ENCODE measurements at regions not wholly inside any gene's neighbourhood (a gene's known extent, or its start where the extent isn't known, plus 50 kb on each side); places are given as distances from the start of the nearest gene placed in this dataset.

- FAIRE-seq (peak; percentile 14), DNase-seq (ENCODE audit: insufficient read length, low spot score) (no peak)
Measured at GRCh38 chr6:105781915-105782314, 304.2 kb upstream of the PRDM1 start.

- DNase-seq (ENCODE audit: insufficient read length, low spot score) = no peak
- peak; percentile 70 for FAIRE-seq
Measured at GRCh38 chr6:105781248-105781647, 304.9 kb upstream of the PRDM1 start.

DNA sequence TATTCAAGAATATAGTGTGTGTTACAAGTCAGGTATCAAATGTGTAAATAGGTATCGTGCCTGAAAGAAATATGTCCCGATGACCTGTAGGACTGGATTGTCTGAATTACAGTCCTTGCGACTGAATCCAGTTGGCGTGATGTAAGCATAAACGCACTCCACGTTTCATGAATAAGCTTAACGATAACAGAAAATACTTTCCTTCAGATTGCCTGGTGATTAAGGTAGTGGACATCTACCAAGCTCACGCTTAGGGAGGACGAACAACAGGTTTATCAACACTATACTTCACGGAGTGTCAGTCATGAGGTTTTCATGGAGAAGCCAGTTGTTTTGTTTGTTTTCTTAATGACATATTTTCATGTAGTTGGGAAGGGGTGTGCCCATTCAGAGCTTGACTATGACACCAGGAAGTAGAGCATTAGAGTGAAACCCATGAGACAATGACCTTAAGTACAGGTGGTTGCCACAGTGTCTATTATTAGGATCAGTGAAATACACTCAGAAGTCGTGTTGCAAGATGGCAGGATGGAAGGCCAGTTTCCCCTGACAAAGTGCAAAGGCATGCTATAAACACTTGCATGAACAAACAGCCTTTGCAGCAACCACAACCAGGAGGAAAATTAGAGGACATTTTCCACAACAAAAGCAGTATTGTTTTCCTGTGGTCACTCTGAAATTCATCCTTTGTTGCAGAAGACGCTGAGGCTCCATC, 305.8 kb upstream of the PRDM1 start:
- no peak for DNase-seq (ENCODE audit: insufficient read length, low spot score)
- FAIRE-seq = peak; percentile 63

DNA sequence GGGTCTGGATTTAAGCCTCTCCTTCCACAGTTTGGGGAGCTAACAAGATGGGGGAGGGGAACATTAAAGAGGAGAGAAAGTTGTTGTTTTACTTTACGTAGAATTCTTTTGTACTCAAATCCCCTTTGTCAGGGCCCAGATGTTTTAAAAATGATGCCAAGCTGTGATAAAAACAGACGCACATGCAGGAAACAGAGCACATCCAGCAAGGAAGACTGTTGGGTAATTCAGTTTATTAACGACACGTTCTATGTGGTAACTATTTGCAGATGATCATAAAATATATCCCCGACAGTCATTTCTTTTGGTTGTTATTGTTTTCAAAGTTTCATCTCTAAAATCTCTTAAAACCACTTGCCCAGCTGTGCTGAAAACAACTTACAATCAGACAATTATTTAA, 307.0 kb upstream of the PRDM1 start:
- DNase-seq (ENCODE audit: insufficient read length, low spot score) (no peak), FAIRE-seq (peak; percentile 69)

GRCh38 chr6:105775095-105775494, 311.0 kb upstream of the PRDM1 start:
- FAIRE-seq (peak; percentile 23), DNase-seq (ENCODE audit: insufficient read length, low spot score) (no peak)

DNA sequence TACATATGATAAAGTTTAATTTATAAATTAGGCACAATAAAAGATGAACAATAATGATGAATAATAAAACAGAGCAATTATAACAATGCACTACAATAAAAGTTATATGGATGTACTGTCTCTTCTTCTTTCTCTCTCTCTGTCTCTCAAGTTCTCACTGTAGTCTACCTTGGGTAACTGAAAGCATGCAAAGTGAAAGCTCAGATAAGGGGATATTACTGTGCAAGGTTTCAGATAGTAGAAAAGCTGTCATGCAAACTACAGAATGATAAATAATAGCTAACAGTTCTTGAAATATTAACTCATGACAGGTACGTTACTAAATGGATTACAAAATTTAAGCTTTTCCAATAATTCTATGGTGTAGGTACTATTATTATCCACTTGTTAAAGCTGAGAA, 311.9 kb upstream of the PRDM1 start:
- DNase-seq (ENCODE audit: insufficient read length, low spot score) = no peak
- peak; percentile 89 for FAIRE-seq

DNA sequence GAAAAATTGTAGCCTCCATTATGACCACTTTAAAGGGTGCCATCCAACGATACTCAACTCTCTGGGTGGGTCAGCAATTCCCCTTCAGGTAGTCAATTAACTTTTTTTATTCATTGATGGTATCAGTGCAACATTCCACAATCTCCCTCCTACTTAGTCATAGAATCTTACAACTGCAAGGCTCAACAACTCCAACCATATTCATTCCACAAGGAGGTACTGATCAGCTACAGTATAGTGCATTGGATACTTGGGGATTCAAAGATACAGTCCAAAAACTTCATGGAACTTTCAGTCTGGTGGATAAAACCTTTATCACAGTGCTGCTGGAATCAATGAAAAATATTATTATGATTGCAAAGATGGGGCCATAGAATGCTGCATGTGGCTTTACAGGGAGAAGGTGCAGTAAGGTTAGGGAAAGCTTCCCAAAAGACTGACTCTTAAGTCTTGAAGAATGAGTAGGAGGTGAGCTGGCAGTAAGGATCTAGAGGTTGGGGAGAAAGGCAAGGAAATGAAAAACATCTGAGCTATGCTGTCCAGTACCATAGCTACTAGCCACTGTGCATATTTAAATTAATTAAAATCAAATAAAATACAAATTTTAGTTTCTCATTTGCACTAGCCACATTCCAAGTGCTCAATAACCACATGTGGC, 314.7 kb upstream of the PRDM1 start:
- FAIRE-seq (no peak), DNase-seq (ENCODE audit: insufficient read length, low spot score) (no peak)

GRCh38 chr6:105769987-105770386, 316.1 kb upstream of the PRDM1 start:
- no peak for DNase-seq (ENCODE audit: insufficient read length, low spot score)
- peak; percentile 39 for FAIRE-seq

DNA sequence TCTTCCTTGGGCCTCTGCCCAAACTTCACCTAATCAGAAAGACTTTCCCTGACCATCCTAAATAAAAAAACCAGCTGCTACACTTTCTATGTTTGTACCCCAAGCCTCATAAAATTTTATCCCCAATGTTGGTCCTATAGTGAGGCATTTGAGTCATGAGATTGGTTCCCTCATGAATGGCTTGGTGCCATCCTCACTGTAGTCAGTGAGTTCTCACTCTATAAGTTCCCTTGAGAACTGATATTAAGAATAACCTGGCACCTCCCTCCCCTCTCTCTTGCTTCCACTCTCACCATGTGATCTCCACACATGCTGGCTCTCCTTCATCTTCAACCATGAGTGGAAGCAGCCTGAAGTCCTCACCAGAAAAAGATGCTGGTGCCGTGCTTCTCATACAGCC, 316.9 kb upstream of the PRDM1 start:
- FAIRE-seq = no peak
- DNase-seq (ENCODE audit: insufficient read length, low spot score) = no peak

DNA sequence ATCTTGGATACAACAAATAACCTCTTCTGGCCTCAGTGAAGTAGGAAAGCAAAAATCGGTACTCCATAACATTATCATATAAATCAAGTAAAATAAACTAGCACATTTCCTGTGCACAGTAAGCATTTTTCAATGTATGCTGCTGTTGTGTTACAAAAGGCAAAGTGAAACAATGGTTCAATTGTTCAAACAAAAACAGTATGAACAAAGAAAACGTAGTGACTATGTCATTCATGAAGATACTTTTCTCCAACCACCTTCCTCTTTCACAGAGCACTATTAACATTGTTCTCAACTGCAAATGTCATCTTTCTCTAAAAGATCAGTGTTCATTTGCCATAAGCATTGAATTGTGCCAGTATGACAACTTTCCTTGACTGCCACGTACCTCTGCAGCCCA, 318.6 kb upstream of the PRDM1 start:
- FAIRE-seq = peak; percentile 65

DNA sequence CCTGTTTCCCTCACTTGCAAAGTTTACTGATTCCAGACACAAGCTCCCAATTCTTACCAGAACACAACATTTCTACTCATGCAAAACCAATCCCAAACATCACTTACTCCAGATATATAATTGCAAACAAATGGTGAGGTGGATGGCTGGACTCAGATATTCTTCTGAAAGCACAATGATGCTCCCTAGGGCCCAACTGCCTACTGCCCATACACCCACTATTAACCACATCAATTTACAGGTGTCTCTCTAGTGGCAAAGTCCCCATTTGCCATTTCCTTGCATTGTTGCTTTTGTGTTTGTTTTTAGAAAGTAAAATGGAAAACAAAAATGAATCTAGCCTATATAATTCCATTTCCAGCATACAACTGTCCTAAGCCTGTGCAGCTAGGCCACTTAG, 320.9 kb upstream of the PRDM1 start:
- DNase-seq (ENCODE audit: insufficient read length, low spot score) = no peak
- FAIRE-seq = no peak

More for the DNA sequence above, 318.6 kb upstream of the PRDM1 start:
- DNase-seq (ENCODE audit: insufficient read length, low spot score) = no peak

DNA sequence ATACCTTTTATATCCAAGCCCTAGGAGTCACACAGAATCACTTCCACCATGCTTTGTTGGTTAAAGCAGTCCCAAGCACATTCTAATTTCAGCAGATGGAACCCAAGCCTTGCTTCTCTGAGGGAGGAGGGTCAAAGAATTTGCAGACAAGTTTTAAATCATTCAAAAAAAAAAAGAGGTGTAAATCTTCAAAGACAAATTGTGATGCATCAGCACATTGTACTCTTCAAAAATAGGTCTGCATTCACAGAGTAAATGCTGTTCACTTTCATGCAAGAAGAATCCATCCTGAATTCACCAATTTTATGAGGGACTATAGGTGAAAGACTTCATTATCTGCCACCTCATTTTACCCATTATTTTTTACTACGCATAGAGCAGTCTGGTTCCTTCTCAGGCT, 321.8 kb upstream of the PRDM1 start:
- no peak for DNase-seq (ENCODE audit: insufficient read length, low spot score)

GRCh38 chr6:105763866-105764265, 322.3 kb upstream of the PRDM1 start:
- no peak for FAIRE-seq
- DNase-seq (ENCODE audit: insufficient read length, low spot score) = no peak

More for the DNA sequence above, 321.8 kb upstream of the PRDM1 start:
- FAIRE-seq = no peak

DNA sequence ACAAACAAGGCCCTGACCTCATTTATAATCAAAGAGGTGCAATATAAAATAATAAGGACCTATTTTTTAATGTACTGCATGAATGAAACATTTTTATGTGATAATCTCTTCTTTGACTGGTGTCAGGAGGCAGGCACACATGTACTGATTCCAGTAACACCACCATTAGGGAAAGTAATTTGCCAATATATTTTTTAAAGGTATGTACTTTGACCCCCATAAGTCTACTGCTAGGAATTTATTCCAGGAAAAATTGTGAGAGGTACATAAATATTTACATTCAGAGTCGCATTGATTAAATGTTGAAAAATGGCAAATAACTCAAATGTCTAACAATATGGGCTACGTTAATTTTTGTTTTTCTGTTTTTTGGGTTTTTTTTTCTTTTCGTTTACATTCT, 325.4 kb upstream of the PRDM1 start:
- no peak for DNase-seq (ENCODE audit: insufficient read length, low spot score)
- FAIRE-seq = no peak

- DNase-seq (ENCODE audit: insufficient read length, low spot score) (no peak), FAIRE-seq (no peak)
Measured at GRCh38 chr6:105759946-105760345, 326.2 kb upstream of the PRDM1 start.

GRCh38 chr6:105759015-105759414, 327.1 kb upstream of the PRDM1 start:
- no peak for DNase-seq (ENCODE audit: insufficient read length, low spot score)

DNA sequence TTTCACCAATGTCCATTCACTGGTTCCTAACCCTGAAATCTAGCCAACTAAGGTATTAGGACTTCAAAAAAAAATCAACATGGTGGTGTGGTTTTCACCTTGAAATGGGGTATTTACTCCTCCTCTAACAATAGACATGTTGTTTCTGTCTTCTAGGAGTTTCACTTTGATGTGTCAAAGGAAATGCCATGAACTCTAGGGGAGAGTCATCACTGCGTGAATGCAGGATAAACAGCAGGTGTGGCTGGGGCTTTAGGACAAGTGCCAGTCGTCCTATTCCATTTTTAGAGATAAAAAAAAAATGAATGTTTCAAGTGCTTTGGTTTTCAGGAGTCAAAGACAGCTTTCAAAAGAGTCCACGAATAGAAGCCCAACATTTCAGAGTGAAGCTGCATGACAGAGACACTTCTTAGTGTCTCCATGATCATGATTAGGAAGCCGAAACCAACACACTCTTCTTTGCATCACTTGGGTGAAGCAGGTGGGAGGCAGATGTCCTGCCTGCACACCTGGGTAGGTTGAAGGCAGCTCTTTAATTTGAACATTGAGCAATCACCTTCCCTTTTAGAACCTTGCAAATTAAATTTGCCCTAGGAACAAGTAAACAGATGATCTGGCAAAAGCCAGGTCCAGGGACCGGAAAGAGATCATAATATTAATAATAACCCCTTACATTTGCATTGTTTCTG, 328.5 kb upstream of the PRDM1 start:
- peak; percentile 99 for FAIRE-seq
- DNase-seq (ENCODE audit: insufficient read length, low spot score) = peak; percentile 42

More at GRCh38 chr6:105759015-105759414, 327.1 kb upstream of the PRDM1 start:
- FAIRE-seq = no peak

GRCh38 chr6:105755885-105756284, 330.3 kb upstream of the PRDM1 start:
- FAIRE-seq (no peak), DNase-seq (ENCODE audit: insufficient read length, low spot score) (no peak)

DNA sequence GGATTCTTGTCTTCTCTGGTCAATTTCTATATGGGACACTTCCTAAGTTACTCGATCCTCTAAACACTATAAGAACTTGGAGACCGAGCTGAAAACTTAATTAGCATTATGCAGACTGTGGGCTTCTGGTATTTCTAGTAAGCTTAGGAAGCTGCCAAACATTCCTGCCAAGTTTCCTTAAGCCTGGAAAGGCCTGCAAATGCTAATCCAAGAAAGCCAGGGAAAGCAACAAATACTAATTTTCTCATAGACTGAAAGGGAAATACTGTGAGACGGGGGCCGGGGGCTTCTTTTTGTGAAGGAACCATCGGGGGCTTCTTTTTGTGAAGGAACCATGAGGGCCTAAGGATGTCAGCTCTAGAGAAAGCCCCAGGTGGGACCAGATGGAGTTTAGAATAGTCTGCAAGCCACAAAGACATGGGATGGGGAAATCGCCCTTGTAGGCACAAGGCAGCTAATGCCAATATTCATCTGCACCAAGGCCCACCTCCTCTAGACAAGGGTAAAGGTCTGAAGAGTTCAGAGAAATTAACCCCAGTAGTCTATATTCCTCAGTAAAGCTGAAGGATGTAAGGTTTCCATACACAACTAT, 332.4 kb upstream of the PRDM1 start:
- DNase-seq (ENCODE audit: insufficient read length, low spot score) = no peak
- FAIRE-seq = no peak

DNA sequence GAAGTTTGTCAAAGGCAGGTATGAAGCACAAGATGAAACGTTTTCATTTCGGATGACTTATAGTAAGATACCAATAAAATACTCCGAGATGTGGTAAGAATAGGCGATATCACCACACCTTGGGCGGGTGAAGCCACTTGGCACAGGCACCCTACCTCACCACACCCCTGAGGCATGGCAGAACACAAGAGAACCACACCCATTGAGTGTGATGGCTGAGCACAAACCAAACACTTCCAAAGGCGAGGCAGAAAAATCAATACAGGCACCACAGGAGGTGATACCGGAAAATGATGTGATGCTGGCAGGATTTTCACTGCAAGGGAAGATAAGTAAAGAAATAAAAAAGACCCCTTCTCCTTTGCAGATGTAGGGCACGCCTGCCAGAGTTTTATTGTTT, 332.9 kb upstream of the PRDM1 start:
- FAIRE-seq (no peak), DNase-seq (ENCODE audit: insufficient read length, low spot score) (no peak)

- DNase-seq (ENCODE audit: insufficient read length, low spot score) (no peak), FAIRE-seq (no peak)
Measured at GRCh38 chr6:105750089-105750488, 336.0 kb upstream of the PRDM1 start.

All from GM19239 (cell line).